NCI-H1417 (cell line): ENCODE measurements at regions not wholly inside any gene's neighbourhood (a gene's known extent, or its start where the extent isn't known, plus 50 kb on each side); places are given as distances from the start of the nearest gene placed in this dataset.

Source experiments
- DNase-seq, 3 experiments: peaks; one replicate each; lab custom pipeline; 2025; lab: John Stamatoyannopoulos, UW

DNA sequence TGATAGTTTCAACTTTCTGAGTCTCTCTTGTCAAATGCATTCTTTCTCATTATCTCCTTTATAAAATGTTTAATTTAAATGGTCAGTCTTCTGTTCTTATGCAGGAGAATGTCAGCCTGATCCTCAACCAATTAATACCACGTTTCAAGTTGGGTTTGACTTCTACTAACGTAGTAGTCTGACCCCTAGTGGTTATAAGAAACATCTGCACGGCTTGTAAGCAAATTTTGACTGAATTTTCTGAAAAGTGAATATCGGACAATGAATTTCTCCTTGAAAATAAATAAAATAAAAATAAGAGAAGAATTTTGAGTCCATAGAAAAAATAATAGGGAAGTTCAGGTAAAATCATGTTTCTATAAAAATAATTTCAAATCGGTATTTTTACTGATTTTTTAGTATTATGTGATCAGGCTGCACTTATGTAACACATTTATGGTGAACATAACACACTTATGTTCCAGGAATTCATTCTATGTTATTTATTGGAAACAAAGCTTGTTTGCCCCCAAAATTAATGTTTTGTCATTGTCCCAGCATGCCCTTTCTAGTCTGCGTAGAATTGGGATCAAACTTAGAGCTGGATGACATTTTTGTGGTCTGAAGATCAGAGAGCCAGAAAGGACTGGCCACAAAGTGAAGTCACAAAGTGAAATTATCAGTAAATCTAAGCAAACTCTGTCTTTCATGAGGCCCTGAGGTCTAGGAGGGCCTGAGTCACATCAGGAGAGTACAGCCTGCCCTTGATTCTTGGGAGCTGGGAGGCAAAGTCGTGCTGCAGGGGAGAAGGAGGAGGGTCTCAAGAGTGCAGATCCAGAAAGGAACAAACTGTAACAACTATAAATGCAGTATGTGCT, 101.2 kb upstream of the STXBP6 start:
- peak; percentile 20 to 78 (median 65) for DNase-seq

DNA sequence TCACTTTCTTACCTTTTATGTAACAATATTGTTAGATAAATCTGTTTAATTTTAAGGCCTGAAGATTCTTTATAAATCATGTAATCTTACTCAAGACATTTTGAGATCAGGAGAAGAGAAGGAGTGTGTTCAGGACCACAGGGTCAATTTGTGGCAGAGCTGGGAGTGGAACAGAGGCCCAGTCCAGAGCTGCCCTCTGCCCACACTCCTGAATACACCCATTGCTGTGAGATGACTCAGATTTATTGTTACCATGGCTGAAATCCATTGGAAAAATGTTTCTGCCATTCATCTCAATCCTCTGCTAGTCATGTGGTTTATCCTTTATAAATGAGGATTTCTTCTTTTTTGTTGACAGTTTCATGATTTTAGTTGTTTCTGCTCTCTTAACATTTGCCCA, 100.5 kb upstream of the STXBP6 start:
- no peak for DNase-seq

DNA sequence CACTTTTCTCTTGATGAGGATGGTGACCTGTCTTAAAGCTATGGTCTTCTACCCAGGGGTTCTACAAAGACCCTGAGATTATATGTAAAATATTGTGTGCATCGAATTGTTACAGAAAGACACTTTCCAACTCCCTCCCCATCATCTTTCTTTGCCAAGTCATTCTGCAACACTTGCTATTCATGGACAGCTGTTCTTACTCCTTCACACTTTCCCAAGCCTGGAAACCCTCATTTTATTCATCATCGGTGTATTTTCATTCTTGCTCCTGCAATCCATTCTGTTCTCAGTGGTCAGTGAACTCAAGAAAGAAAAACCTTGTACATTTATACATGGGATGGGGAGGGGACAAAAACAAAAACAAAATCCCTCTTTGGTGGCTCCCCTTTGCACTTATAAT, 90.5 kb upstream of the STXBP6 start:
- DNase-seq = no peak

DNA sequence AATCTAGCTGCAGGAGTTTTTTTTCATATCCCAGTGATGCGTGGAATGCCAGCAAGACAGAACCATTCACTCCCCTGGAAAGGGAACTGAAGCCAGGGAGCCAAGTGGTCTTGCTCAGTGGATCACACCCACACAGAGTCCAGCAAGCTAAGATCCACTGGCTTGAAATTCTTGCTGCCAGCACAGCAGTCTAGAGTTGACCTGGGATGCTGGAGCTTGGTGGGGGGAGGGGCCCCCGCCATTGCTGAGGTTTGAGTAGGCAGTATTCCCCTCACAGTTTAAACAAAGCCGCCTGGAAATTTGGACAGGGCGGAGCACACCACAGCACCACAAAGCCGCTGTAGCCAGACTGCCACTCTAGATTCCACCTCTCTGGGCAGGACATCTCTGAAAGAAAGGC, 86.9 kb upstream of the STXBP6 start:
- no peak for DNase-seq

DNA sequence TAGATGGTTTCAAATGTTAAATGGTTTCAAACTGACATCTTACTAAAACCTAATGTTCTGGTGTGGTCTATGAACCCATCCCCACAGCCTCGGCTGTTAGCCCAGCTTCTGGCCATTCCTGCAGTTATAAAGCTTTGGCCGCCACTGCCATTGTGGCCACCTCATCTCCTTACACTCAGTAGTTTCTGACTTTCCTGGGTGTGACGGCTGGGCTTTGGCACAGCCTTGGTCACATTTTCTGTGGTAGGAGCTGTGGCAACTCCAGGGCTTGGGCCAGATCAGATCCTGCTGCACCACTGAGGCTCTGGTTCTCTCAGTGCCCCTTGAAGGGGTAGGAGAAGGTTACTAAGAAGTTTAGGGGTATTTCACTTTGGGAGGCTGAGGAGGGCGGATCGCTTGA, 84.2 kb upstream of the STXBP6 start:
- DNase-seq = no peak

DNA sequence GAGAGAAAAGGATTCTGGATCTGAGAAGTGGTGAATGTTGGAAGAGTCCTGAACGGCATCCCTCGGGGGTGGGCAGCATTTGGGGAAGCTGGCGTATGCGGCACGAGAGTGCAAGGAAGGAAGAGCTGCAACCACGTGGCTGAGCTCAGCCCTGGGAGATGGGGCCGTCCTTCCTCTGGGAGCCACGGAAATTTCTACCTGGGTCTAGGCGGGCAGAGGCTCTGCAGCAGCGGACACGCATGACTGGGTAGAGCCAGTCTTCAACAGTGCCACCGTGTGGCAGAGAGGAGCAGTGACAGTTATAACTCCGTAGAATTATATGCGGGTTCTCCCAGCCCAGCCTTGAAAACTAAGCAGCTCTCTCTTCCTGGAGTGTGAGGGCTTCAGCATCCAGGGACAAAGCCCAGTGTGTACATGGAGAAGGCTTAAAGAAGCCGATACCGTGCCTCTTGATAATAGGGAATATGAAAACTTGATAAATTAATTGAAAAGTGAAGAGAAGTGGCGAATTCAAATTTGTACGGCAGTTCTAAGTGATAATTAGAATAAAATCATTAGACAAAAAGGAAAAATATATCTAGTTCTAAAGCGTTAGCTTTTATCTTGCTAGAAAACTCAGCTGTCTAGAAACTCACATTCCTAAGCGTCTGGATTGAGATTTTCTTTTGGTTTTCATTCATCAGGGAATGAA, 82.9 kb upstream of the STXBP6 start:
- DNase-seq = peak; percentile 67 to 86 (median 85)

DNA sequence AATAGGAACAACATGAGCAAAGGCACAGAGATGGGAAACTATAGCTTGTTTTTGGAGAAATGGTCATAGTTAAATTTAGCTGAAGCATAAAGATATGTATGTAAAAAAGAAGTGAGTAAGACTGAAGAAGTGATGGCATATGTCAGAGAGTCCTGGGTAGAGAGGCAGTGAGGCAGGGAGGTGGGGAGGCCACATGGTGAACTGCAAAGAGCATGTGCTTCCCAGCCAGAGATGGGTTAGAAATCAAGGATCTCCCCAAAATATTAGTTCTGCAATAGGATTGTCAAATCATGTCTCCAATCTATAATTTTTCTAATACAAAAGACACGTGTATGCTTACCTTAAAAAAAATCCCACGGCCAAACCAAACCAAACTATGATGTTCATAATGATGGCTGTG, 82.1 kb upstream of the STXBP6 start:
- DNase-seq = no peak

DNA sequence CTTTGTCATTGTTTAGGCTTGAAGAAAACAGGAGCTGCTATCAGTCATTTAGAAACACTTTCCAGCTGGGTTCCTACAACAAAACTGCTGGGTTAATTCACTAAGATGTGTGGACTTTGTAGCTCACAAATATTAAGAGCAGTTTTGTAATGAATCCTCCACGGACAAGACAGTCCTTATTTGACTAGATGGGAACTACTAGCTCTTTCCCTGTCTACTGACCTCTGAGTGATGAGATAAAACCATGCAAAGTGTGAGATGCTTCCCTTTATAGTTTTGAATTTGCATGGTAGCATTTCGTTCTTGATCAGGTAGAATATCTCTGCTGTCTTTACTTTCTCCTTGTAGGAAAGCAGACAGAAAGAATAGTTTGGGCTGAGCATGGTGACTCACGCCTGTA, 72.9 kb upstream of the STXBP6 start:
- no peak for DNase-seq

DNA sequence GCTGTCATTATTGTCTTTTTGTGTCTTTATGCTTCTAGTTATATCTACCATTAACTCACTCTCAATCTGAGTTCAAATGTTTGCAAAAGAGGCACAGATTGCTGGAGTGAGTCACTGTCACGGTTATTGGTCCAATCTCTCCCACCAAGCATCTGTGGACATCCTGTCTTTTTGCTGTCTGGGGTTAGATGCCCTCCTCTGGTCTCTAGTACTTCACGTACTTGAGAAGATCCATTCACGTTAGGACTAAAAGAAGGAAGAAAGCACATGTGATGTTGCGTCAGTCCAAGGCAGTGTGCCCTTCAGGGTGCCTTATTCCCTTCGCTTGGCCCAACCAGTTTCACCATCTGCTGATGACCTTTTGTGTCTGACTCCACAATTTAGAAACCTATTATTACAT, 72.3 kb upstream of the STXBP6 start:
- peak in 1 of 3 experiments; percentile 14 for DNase-seq

DNA sequence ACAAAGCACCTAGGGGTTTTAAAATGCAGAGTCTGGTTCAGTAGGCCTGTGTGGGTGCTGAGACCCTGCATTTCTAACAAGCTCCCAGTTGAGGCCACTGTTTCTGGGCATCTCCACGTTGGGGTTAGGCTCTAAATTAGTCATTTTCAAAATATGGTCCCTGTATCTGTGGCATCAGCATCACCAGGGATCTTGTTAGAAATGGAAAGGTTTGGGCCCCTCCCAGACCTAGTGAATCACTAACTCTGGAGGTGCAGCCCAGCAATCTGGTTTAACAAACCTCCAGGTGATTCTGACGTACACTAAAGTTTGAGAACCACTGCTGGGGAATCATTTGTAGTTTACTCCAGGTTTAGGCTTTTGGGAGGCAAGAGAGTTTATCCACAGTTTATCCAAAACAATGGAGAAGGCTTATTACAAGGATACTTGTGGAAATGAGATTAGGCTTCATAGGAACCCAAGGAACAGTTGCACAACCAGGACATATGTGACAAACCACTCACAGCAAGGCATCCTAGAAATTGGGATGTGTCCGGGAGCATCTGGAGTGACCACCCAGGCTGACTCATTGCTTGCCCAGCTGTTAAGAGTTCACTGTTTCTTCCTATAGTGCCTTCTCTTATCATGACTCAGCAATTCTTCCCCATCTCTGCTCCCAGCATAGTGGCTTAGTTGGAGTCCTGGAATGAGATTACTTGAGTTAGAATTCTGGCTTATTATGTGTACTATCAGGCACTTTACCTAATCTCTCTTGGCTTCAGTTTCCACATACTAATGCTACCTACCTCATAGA, 71.6 kb upstream of the STXBP6 start:
- no peak for DNase-seq

DNA sequence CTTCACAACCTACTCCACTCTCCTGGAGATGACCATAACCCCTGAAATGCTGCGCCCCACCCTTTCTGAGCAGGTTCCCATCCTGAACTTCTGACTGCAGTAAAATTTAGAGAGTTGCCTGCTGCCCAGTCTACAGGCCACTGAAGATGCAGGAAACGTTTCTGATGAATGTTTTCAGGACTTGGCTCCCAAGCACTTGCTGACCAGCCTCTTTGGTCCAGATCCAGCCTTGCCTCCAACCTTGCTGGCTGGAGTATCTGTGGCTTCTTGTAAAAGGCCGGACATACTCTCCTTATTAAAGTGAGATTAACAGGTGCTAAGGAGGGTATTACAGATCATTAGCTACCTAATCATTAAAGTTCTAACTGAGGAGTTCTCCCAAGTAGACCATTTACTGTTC, 70.3 kb upstream of the STXBP6 start:
- DNase-seq = no peak

DNA sequence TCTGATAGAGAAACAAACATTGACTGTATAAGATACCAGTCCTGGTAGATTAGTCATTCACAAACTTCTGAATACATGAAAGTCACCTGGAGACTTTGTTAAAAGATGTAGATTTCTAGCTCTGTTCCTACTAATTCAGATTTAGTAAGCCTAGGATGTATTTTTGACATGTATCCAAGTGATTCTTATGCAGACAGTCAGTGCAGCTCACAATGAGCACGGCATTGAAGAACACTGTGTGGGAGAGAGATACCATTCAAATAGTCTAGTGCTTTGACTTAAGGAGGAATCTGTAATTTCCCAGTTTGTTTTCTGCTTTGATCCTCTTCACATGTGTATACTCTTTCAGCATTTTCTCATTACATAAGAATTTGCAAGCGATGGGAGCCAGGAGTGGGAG, 68.7 kb upstream of the STXBP6 start:
- DNase-seq = no peak

DNA sequence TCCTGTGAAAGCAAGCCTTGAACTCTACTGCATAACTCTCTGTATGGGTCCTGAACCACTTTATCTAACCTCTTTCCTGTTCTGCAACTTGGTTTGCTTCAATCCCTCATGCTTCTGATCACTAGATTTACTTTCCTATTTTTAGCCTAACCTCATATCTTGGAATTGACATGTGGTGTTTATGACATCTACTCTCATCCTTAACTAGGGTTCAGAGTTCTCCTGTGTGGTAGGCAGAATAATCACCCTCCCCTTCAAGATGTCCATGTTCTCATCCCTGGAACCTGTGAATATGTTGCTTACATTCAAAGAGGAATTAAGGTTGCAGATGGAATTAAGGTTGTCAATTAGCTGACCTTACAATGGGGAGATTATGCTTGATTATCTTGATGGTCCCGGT, 67.4 kb upstream of the STXBP6 start:
- no peak for DNase-seq

DNA sequence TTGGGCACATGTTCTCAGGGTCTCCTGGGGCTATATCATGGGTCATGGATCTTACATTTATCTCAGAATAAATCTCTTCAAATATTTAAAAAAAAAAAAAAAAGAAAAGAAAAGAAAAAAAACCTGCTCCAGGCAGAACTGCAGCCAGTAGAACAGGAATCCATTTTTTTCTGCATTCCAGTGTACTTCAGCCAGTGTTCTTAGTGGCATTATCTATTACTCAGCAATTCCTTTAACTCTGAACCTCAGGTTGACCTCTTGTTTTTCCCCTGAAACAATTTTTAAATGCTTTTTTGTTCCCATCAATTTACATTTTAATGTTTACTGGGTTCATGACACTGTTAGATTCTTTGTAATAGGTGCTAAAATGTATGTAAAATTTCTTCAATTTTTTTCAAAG, 66.7 kb upstream of the STXBP6 start:
- no peak for DNase-seq

DNA sequence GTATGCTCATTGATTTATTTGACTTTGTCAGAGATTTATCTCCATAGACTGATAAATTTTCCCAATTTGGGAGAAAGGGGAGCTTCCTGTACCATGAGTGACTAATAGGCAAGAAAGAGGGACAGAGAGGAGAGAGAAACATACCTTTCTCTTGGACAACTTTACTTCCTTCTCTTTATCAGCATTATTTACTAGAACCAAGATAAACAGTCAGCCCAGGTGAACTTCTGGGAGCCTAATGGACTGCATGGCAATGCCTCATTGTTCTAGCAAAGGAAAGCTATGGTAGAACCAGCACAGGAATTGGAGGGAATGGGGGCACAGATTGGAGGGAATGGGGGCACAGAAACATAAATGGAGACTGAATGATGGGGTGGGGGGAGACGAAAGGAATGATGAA, 63.4 kb upstream of the STXBP6 start:
- no peak for DNase-seq

DNA sequence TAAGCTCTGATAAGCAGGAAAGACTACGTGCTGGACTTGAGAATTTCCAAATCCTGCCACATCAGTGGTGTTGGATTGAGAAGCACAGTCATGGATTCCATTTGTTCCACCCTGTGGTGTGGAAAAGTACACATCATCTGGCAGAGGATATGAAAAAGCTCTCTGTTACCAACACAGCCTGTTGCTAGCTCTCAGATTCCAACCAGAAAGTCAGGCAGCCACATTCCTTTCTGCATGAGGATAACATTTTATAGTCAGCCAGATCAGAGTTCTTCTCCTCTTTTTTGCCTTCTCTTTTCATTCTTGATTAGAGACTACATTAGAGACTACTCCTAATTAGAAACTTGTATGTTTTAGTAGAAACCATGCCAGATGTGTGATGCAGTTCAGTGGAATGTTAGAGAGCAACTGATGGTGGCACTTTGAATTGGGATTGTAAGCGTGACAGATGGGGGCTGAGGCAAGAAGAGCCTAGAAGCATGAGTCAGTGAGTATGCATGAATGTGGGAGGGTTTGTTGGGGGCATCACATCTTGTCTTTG, 61.2 kb upstream of the STXBP6 start:
- no peak for DNase-seq

DNA sequence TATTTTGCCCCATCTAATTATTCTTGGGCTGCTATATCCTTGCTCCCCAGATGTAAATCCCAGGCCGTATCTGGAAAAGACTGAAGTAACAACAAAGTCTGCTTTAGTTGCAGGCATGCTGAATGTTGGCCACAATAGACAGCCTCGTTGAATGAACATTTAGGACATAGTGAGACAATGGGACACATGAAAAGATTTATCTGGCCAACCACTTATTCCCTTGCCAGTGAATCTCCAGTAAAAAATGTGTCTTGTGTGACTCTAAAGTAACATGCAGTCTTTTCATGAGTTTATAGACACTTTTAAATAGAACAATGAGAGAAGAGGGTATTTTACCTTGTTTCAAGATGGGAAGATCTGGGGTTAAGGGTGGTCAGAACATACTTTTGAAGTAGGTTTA, 60.2 kb upstream of the STXBP6 start:
- DNase-seq = no peak

DNA sequence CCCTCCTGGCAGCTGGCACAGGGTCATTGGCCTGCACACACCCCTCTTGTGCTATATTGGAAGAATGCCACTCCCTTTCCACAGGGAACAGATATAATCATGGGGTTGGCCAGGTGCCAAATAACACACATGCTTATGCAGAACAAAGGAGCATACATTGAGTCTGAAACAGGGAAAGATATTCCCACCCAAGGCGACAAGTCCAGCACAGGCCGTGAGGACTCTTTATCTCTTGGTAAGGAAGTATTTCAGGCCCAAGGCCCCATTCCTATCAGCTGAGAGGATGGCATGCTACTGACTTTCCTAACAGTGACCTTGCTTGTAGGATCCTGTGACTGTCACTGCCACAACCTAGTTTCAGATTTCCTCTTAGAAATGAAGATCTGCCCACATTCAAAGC, 59.0 kb upstream of the STXBP6 start:
- DNase-seq = peak; percentile 28 to 75 (median 47)

DNA sequence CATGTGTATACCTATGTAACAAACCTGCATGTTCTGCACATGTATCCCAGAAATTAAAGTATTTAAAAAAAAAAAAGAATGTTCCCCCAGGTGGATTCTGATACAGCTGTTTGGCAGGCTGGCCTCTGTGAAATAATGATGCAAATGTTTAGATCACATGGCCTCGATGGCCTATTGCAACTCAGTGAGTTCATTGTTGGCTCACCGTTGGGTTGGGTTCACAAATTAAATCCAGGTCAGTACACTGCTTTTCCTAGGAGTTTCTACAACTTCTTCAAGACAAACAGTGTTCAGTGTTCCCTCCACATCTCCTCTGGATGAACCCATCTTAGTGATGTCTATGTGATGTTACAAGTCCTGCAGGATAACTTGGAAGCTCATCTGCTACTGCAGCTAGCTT, 58.3 kb upstream of the STXBP6 start:
- DNase-seq = no peak

DNA sequence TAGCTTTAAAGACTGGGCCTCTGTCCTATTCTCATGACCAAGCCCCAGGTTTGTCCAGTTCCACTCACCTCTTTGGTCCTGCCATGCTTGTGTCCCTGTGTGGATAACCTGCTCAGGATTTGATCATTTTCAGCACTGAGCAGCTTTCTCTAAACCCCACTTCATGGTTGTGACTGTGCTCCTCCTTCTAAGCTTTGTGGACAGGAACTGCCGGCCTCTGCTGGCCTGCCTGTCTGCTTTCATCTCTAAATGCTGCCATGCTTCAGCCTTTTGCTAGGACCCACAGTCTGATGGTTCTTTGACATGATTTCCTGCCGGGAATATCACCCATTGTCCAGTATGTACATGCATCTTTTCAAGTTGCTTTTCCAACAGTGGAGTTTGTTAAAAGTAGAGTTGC, 53.9 kb upstream of the STXBP6 start:
- no peak for DNase-seq

DNA sequence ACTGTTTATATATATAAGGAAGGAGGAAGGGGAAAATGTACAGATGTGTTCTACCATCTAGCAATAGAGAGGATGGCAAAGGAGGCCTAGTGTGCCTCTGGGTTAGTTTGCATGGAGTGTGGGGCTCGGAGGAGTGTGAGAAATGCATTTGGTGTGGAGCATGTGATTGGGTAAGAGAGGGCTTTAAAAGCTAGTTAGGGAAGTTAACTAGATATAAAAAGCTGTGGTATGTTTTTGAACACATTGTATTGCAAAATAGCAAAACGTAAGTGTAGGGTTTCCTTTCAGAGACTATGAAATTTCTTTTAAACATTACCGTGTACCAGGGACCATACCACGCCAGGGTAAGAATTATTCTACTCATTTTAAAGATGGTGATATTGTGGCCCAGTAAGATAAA, 53.3 kb upstream of the STXBP6 start:
- DNase-seq = no peak

DNA sequence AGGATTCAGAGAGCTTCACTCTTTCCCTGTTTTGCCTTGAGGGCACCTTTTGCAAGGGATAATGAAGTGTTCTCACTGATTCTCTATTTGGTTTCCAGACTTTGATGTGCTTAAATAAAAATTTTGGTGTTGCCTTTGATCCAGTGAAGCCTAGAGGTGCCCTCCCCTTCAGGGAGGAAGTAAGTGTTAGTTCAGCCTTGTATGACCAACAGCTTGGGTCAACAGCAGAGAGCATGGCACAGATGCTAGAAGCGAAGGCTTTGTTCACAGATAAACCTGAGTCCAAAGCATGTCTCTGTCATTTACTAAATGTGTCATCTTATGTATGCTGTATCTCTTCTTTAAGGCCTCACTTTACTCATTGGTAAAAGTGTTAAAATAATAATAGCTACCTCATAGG, 52.8 kb upstream of the STXBP6 start:
- DNase-seq = no peak

DNA sequence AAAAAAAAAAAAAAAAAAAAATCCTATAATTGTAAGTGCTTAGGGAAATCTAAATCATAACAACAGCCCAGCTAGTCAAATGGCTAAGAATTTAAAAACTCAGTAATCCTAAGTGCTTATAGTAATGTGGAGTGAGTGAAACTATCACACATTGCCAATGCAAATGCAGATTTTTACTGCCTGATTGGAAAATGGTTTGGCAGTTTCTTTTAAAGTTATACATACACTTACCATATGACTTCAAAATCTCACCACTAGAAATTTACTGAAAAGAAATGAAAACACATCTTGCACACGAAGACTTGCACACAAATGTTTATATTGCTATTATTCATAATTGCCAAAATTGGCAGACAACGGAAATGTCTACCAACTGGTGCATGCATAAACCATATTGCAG, 51.3 kb upstream of the STXBP6 start:
- DNase-seq = no peak
